GM19025 (cell line): ENCODE measurements at regions not wholly inside any gene's neighbourhood (a gene's known extent, or its start where the extent isn't known, plus 50 kb on each side); places are given as distances from the start of the nearest gene placed in this dataset.

Experiments used
- ATAC-seq: cut with Tn5 transposase; IDR thresholded peaks from one replicate; pipeline ENCODE4 v1.9.1; 2021; ENCODE audit warnings: mild to moderate bottlenecking, low read depth, moderate library complexity; ENCODE audit not compliant: unreplicated experiment

DNA sequence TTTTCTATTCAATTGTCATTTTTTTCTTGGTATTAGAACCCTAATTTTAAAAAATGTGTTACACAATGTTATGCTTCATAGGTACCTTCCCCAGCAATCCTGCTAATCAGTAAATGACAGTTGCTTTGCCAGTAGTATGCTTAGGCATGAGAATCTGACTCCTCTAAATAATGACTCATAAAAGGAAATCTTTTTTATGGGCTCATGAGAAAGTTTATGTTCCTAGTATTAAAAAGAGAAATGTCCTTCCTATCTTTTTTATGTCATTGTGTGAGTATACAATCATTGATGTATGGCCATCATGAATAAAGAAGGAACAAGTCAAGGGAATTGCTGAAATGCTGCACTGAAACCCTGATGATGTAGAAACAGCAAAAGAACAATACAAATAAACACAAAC is 1237.7 kb upstream of the PCDH20 start:
- ATAC-seq: no peak

DNA sequence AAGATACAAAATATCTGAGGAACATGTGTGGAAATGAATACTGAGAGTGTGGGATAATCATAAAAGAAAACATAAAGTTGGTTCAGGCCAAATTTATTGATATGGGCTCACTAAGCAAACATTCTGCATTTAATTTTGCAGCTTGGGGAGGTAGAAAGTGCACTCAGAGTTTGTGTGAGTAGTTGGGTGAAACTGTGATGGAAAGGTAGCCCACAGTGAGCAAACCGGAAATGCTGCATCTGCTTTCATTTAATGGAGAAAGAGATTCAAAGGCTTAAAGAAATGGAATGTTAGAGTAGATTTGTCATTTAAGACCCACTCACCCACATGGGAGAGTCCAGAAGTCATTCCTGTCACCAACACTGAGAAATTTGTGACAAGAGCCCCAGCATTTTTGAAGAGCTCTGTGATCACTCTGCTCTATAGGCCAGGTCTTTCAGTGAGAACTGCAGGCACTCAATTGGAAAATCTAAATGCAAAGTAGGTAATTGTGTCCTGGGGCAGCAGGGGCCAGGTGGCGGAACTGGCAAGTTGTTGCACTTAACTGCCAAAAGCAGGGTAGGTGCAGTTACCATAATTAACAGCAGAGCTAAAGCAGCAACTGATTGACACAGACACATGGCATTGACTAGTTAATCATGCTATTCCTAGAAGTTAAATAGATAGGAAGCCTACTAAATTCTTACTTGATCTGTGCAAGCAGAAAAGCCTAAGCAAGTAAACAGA is 1228.3 kb upstream of the PCDH20 start:
- ATAC-seq: peak; percentile 75

- ATAC-seq: no peak
Observed at GRCh38 chr13:62643007-62643483, 1227.4 kb upstream of the PCDH20 start.

DNA sequence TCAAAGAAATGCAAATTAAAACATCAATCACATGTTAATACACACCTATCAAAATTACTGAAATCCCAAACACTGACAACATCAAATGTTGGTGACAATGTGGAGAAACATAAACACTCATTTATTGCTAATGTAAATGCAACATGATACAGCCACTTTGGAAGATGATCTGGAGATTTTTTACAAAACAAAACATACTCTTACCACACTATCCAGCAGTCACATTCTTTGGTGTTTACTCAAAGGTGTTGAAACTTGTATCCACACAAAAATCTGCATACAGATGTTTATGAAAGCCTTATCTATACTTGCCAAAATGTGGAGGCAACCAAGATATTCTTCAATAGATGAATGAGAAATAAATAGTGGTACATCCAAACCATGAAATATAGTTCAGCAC is 1219.5 kb upstream of the PCDH20 start:
- no peak for ATAC-seq

- ATAC-seq: no peak
Observed at GRCh38 chr13:62633448-62633847, 1217.8 kb upstream of the PCDH20 start.

DNA sequence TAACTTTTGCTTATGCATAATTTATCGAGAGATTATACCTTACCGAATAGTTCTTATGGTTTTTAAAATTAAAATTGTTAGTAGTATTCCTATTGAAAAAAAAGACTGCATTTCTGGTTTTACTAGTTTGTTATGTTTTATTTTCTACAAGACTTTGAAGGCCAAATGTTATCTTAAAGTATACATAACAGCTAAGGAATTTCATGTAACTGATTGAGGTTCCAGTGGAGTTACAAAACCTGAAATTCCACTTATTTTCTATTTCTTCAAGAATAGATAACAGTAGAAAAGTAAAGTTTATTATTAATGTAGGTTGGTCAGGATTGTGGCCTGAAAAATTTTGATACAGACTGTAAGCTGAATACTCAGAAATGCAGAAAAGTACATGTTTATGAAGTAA is 1216.0 kb upstream of the PCDH20 start:
- no peak for ATAC-seq

GRCh38 chr13:62631124-62631523 is 1215.5 kb upstream of the PCDH20 start:
- no peak for ATAC-seq

- ATAC-seq: no peak
Observed at GRCh38 chr13:62629618-62630017, 1214.0 kb upstream of the PCDH20 start.

GRCh38 chr13:62627226-62627625 is 1211.6 kb upstream of the PCDH20 start:
- ATAC-seq: no peak

GRCh38 chr13:62626771-62627170 is 1211.1 kb upstream of the PCDH20 start:
- no peak for ATAC-seq

- no peak for ATAC-seq
Observed at GRCh38 chr13:62625214-62625881, 1209.7 kb upstream of the PCDH20 start.

- no peak for ATAC-seq
Observed at GRCh38 chr13:62613819-62614218, 1198.2 kb upstream of the PCDH20 start.

- ATAC-seq: no peak
Observed at GRCh38 chr13:62611343-62611742, 1195.7 kb upstream of the PCDH20 start.

GRCh38 chr13:62598708-62599107 is 1183.1 kb upstream of the PCDH20 start:
- no peak for ATAC-seq

- ATAC-seq: no peak
Observed at GRCh38 chr13:62595976-62596375, 1180.3 kb upstream of the PCDH20 start.

- ATAC-seq: no peak
Observed at GRCh38 chr13:62593804-62594203, 1178.2 kb upstream of the PCDH20 start.

GRCh38 chr13:62583466-62583865 is 1167.8 kb upstream of the PCDH20 start:
- ATAC-seq: no peak

- no peak for ATAC-seq
Observed at GRCh38 chr13:62578402-62578801, 1162.8 kb upstream of the PCDH20 start.

DNA sequence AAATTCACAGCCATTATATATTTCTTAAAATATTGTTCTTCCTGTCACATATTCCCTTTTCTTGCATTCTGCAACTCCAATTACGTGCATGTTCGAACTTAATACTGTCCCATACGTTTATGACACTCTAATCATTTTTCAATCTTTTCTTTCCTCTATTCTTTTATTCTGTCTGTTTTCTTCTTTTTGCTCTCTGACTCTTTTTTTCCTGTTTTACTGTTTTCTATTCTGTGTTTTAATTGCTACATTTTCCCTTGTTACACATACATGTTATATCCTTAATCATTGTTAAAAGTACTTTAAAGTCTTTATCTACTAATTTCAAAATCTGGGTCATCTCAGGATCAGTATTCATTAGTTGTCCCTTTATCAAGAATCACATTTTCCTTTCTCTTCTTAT is 1149.1 kb upstream of the PCDH20 start:
- ATAC-seq: no peak

DNA sequence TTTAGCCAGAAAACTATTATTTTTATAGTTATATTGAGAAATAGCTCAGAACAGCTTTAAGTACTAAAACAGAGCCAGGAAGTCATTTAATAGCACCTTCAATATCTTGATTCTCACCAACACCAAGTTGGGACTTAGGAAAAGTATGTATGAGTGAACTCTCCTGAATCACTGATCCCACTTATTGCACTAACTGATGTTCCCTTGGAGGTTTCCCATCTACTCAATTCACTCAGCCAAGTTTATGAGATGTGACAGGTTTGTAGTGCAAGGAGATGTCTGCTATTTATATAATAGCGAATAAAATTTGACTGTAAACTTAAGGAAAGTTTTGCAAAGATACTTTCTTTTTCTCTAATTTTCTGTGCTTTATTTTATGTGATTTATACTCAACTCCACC is 1147.6 kb upstream of the PCDH20 start:
- ATAC-seq: no peak

- ATAC-seq: no peak
Observed at GRCh38 chr13:62556978-62557377, 1141.3 kb upstream of the PCDH20 start.

GRCh38 chr13:62551588-62551987 is 1135.9 kb upstream of the PCDH20 start:
- no peak for ATAC-seq
